ENCODE measurements at regions not wholly inside any gene's neighbourhood (a gene's known extent, or its start where the extent isn't known, plus 50 kb on each side); places are given as distances from the start of the nearest gene placed in this dataset.
"Not testable (repeated sequence)": the region's sequence is repeated elsewhere in the genome, so short reads cannot be mapped to it uniquely, and the experiment has no call there.

- FAIRE-seq: no peak
These were observed 179.6 kb downstream of the TBC1D2B start for GRCh38 chr15:77897896-77898406.

GRCh38 chr15:77897113-77897895, 180.2 kb downstream of the TBC1D2B start:
- H3K4me3 ChIP-seq (ENCODE audit: low read depth, low read length); FAIRE-seq; H3K27me3 ChIP-seq (ENCODE audit: control insufficient read depth, insufficient read depth, low read length); DNase-seq (ENCODE audit: low read depth); H3K36me3 ChIP-seq (ENCODE audit: control insufficient read depth, insufficient read depth, low read length): not testable (repeated sequence)

More at GRCh38 chr15:77897896-77898406, 179.6 kb downstream of the TBC1D2B start:
- no peaks in the 10 kb centered on the region for H3K27me3 ChIP-seq (ENCODE audit: control insufficient read depth, insufficient read depth, low read length)
- no peaks in the 10 kb centered on the region for H3K36me3 ChIP-seq (ENCODE audit: control insufficient read depth, insufficient read depth, low read length)
- no peak for TF ChIP-seq CTCF (IDR thresholded peaks at IDR 0.05; ENCODE audit: insufficient read depth, low read length, severe bottlenecking)
- DNase-seq (ENCODE audit: low read depth): no peak
- no peak overlapping the region for H3K4me3 ChIP-seq (ENCODE audit: low read depth, low read length)

GRCh38 chr15:77896147-77897112, 181.1 kb downstream of the TBC1D2B start:
- peak; percentile 93 for FAIRE-seq
- not testable (repeated sequence) for H3K4me3 ChIP-seq (ENCODE audit: low read depth, low read length)

GRCh38 chr15:77895742-77896141, 181.8 kb downstream of the TBC1D2B start:
- TF ChIP-seq CTCF (IDR thresholded peaks at IDR 0.05; ENCODE audit: insufficient read depth, low read length, severe bottlenecking): no peak
- no peak for DNase-seq (ENCODE audit: low read depth)
- no peak overlapping the region for H3K4me3 ChIP-seq (ENCODE audit: low read depth, low read length)
- no peak for FAIRE-seq
- H3K36me3 ChIP-seq (ENCODE audit: control insufficient read depth, insufficient read depth, low read length): no peaks in the 10 kb centered on the region
- H3K27me3 ChIP-seq (ENCODE audit: control insufficient read depth, insufficient read depth, low read length): no peaks in the 10 kb centered on the region

More at GRCh38 chr15:77896147-77897112, 181.1 kb downstream of the TBC1D2B start:
- not testable (repeated sequence) for H3K27me3 ChIP-seq (ENCODE audit: control insufficient read depth, insufficient read depth, low read length); DNase-seq (ENCODE audit: low read depth); H3K36me3 ChIP-seq (ENCODE audit: control insufficient read depth, insufficient read depth, low read length)

- FAIRE-seq; H3K36me3 ChIP-seq (ENCODE audit: control insufficient read depth, insufficient read depth, low read length); H3K27me3 ChIP-seq (ENCODE audit: control insufficient read depth, insufficient read depth, low read length); DNase-seq (ENCODE audit: low read depth); H3K4me3 ChIP-seq (ENCODE audit: low read depth, low read length): not testable (repeated sequence)
These were observed 182.4 kb downstream of the TBC1D2B start for GRCh38 chr15:77895145-77895544.

GRCh38 chr15:77893671-77894640, 183.6 kb downstream of the TBC1D2B start:
- FAIRE-seq: peak; percentile 23
- not testable (repeated sequence) for DNase-seq (ENCODE audit: low read depth)

GRCh38 chr15:77893246-77893645, 184.3 kb downstream of the TBC1D2B start:
- not testable (repeated sequence) for H3K36me3 ChIP-seq (ENCODE audit: control insufficient read depth, insufficient read depth, low read length); FAIRE-seq; DNase-seq (ENCODE audit: low read depth); H3K27me3 ChIP-seq (ENCODE audit: control insufficient read depth, insufficient read depth, low read length); H3K4me3 ChIP-seq (ENCODE audit: low read depth, low read length)

More at GRCh38 chr15:77893671-77894640, 183.6 kb downstream of the TBC1D2B start:
- H3K27me3 ChIP-seq (ENCODE audit: control insufficient read depth, insufficient read depth, low read length); H3K36me3 ChIP-seq (ENCODE audit: control insufficient read depth, insufficient read depth, low read length); H3K4me3 ChIP-seq (ENCODE audit: low read depth, low read length): not testable (repeated sequence)
